AG10803 (cell line): ENCODE measurements at regions not wholly inside any gene's neighbourhood (a gene's known extent, or its start where the extent isn't known, plus 50 kb on each side); places are given as distances from the start of the nearest gene placed in this dataset.

Source experiments
- DNase-seq: peaks from one replicate; pipeline ENCODE4 v3.0.0; 2010; ENCODE audit warnings: low read depth
- H3K4me3 ChIP-seq: 2 replicates; pipeline ENCODE4 v1.5.1; 2011; ENCODE audit warnings: mild to moderate bottlenecking, low read length, control low read depth
- TF ChIP-seq, protein P1 (sequence below): conservative IDR thresholded peaks from 2 replicates; pipeline ENCODE4 v1.5.1; 2011; ENCODE audit warnings: mild to moderate bottlenecking, low read length, control low read depth, inconsistent platforms

DNA sequence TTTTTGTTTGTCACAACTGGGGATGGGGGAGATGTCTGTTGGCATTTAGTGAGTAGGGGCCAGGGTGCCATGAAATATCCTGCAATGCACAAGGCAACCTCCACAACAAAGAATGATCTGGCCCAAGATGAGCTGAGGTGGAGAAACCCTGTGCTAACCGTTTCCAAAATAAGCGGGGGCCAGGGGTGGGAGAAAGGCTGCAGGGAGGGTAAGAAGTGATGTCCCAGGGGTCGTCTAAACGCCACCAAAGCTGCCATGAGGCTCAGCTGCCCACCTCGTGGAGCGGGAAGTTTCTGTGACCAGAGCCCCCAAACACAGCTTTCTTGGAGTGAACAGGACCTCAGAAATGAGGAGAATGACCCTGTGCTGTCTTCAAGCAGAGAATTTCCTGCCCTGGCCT, 76.5 kb upstream of the CDH5 start:
- no peak for DNase-seq
- TF ChIP-seq, protein P1, sequence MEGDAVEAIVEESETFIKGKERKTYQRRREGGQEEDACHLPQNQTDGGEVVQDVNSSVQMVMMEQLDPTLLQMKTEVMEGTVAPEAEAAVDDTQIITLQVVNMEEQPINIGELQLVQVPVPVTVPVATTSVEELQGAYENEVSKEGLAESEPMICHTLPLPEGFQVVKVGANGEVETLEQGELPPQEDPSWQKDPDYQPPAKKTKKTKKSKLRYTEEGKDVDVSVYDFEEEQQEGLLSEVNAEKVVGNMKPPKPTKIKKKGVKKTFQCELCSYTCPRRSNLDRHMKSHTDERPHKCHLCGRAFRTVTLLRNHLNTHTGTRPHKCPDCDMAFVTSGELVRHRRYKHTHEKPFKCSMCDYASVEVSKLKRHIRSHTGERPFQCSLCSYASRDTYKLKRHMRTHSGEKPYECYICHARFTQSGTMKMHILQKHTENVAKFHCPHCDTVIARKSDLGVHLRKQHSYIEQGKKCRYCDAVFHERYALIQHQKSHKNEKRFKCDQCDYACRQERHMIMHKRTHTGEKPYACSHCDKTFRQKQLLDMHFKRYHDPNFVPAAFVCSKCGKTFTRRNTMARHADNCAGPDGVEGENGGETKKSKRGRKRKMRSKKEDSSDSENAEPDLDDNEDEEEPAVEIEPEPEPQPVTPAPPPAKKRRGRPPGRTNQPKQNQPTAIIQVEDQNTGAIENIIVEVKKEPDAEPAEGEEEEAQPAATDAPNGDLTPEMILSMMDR: no peak
- no peak overlapping the region for H3K4me3 ChIP-seq

DNA sequence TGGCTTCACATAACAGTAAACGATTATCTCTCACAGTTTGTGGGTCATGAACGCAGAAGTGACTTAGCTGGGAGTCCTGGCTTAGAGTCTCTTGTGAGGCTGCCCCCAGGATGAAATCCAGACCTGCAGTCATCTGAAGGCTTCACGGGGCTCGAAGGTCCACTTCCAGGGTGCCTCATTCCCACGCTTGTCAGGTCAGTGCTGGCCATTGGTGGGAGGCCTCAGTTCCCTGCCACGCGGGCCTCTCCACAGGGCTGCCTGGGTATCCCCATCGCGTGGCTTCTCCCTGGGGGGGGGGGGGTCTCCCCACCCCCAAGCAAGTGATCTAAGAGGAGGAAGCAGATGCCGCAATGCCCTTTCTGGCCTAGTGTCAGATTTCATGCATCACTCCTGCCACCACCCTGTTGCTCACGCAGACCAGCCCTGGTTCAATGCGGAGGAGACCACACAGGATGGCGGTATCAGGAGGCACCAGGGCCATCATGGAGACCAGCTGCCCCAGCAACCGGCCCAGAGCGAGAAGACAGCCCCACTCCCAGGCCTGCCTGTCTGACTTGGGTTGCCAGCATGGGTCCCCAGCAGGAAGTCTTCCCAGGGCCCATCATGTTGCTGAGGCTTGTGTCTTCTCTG, 77.3 kb upstream of the CDH5 start:
- DNase-seq: no peak
- H3K4me3 ChIP-seq: no peak overlapping the region
- TF ChIP-seq, protein P1: no peak

DNA sequence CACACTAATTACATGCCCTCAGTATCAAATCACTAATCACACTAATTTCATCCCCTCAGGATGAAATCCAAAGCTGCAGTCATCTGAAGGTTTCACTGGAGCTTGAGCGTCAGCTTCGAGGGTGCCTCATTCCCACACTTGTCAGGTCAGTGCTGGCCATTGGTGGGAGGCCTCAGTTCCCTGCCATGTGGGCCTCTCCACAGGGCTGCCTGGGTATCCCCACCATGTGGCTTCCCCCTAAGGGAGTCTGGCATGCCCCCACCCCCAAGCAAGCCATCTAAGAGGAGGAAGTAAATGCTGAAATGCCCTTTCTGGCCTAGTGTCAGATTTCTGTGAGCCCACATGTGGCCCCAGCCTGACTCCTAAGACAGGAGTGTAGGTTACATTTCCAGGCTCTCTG, 78.6 kb upstream of the CDH5 start:
- DNase-seq: no peak
- TF ChIP-seq, protein P1: no peak
- no peak overlapping the region for H3K4me3 ChIP-seq

DNA sequence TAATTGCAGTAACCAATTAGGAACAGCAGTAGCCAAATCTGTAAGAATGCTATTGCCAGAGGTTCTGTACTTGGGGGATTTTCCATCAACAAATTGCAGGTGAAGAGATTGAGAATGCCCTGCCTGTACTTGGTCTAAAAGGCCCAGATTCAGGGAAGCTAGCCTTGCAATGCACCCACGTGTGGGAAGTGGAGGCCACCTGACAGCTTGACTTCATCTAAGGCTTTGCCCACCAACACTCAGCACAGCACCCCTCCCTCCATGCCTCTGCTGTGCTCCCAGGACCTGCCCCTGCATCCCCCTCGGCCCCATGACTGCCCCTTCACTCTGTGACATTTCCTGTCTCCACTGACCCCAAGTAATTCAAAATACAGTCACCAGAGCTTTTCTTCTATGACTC, 79.1 kb upstream of the CDH5 start:
- DNase-seq: no peak
- H3K4me3 ChIP-seq: no peak overlapping the region
- TF ChIP-seq, protein P1: no peak

DNA sequence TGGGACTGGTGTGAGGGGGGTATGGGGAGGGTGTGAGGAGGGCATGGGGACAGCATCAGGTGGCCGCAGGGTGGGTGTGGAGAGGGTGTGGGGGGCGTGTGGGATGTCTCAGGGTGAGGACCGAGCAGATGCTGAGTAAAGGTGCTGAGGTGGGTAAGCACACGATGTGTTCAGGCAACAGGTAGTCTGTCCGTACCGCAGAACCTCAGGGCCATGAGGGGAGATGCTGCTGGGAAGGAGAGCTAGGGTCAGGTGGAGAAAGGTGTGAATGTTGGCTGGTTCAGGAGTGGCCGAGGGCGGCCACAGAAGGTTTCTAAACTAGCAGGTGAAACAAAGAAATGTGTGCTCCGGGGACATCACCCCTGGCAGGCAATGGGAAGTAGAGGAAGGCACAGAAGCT, 80.0 kb upstream of the CDH5 start:
- TF ChIP-seq, protein P1: no peak
- DNase-seq: no peak

DNA sequence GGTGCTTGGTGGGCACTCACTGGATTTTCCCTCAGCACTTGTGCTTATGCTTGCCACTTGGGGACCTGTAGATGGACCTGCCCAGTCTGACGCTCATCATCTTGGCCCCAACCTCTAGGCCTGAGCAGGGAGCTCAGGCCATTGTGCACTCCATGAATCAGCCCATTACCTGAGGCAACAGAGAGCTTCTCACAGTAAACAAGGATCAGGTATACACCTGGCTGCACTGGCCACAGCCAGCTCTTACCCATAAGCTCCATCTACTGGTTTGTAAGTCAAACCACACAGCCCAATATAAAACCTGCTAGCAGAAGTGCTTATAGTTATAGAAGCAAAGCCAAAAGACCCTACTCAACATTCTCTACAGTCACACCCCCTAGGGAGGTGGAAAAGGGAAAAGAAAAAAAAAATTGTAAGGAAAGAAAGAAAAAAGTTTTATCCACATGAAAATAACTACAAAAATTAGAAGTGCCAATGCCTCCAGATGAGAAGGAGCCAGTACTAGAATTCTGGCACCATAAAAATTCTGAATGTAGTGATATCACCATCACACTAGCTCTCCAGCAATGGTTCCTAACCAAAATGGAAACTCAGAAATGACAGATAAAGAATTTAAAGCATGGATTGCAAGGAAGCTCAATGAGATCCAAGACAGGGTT, 87.8 kb upstream of the CDH5 start:
- no peak for DNase-seq
- H3K4me3 ChIP-seq: no peak overlapping the region
- TF ChIP-seq, protein P1: no peak

More for the DNA sequence above, 80.0 kb upstream of the CDH5 start:
- H3K4me3 ChIP-seq: no peak overlapping the region

DNA sequence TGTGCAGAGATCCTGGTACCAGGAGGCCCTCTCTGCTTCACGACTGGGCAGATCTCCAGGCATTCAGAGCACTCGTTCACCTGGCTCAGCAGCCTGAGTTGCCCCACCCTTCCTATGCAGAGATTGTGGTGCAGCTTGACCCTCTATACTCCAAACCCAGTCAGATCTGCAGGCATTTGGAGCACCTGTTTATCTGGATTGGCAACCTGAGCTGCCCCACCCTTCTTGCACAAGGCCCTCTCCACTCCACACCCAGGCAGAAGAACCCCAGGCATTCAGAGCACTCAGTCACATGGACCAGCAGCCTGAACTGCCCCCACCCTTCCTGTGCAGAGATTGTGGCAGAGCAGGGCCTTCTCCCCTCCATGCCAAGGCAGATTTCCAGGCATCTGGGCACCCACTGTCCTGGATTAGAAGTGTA, 88.4 kb upstream of the CDH5 start:
- TF ChIP-seq, protein P1: no peak
- DNase-seq: no peak
- no peak overlapping the region for H3K4me3 ChIP-seq
